Suprapubic skin (tissue), 4 donors: ENCODE measurements at regions not wholly inside any gene's neighbourhood (a gene's known extent, or its start where the extent isn't known, plus 50 kb on each side); places are given as distances from the start of the nearest gene placed in this dataset.

Source experiments
- DNase-seq, 2 donors: peaks; one replicate each; pipeline ENCODE4 v3.0.0-alpha.2; 2019; ENCODE audit warnings: low spot score in 2 of 2
- H3K27ac ChIP-seq: fragments of 200-600 bp; sonication (generic); one replicate; pipeline ENCODE4 v1.5.1; 2019
- H3K27me3 ChIP-seq: fragments of 200-600 bp; sonication (generic); one replicate; pipeline ENCODE4 v1.5.1; 2019
- H3K36me3 ChIP-seq: fragments of 200-600 bp; sonication (generic); one replicate; pipeline ENCODE4 v1.5.1; 2019
- H3K4me1 ChIP-seq: fragments of 200-600 bp; sonication (generic); one replicate; pipeline ENCODE4 v1.5.1; 2019
- H3K4me3 ChIP-seq: fragments of 200-600 bp; sonication (generic); one replicate; pipeline ENCODE4 v1.5.1; 2019; ENCODE audit warnings: mild to moderate bottlenecking
- H3K9me3 ChIP-seq: fragments of 200-600 bp; sonication (generic); one replicate; pipeline ENCODE4 v1.5.1; 2019
- EP300 ChIP-seq: sonication (generic); formaldehyde crosslinking; IDR thresholded peaks from one replicate; pipeline ENCODE4 v1.6.1; 2017; ENCODE audit warnings: antibody characterized with exemption
- POLR2A ChIP-seq, 2 donors: fragments of 450-650 bp; IDR thresholded peaks; one replicate each; pipeline ENCODE4 v1.6.1; 2017; ENCODE audit warnings: antibody characterized with exemption in 2 of 2, mild to moderate bottlenecking in 2 of 2, moderate library complexity in 2 of 2
- POLR2AphosphoS5 ChIP-seq, 3 donors: sonication (generic); formaldehyde crosslinking; IDR thresholded peaks; one replicate each; pipeline ENCODE4 v1.6.1; 2017; ENCODE audit warnings: antibody characterized with exemption in 3 of 3
- WGBS: methylation state at CpG from one replicate; pipeline ENCODE4 v1.1.5; 2018; 5-methylcytosine and 5-hydroxymethylcytosine counted together
- TF ChIP-seq, protein P1 (sequence below), 2 donors: fragments of 200-600 bp in 1 of 2; fragments of 450-650 bp in 1 of 2; sonication (generic) in 1 of 2; IDR thresholded peaks; one replicate each; pipeline ENCODE4 v1.5.1; 2016 to 2019; ENCODE audit warnings: antibody characterized with exemption in 2 of 2, mild to moderate bottlenecking in 1 of 2, moderate library complexity in 1 of 2

DNA sequence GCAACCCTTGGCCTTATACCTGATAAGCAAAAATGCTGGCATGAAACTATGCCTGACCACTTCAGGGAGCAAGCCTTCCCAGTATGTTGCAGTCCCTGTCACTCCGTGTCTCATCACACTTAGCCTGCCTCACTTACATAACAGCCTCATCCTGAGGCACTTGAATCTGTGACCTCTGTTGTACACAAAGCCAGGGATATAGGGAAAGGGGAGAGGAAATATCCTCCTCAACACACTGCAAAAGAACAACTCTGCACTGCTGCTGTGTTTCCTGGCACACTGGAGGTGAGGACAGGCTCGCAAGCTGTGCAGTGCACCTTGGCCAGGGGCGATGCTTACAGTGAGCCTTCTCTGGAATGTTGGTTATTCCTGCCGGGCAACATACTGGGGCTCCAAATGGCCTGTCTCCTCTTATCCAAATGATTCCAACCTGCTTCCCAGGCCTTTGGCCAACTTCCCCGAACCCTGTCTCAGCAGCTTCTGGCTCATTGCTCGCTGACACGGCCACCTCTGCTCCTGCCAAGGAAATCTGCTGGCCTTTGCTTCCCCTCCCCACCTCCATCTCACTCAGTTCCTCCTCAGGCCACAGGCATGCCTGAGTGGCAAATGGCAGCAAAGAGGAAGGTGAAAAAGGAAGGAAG, 109.2 kb downstream of the CD47 start:
- no peaks in the 10 kb centered on the region for H3K27me3 ChIP-seq
- no peak for TF ChIP-seq EP300
- TF ChIP-seq, protein P1, sequence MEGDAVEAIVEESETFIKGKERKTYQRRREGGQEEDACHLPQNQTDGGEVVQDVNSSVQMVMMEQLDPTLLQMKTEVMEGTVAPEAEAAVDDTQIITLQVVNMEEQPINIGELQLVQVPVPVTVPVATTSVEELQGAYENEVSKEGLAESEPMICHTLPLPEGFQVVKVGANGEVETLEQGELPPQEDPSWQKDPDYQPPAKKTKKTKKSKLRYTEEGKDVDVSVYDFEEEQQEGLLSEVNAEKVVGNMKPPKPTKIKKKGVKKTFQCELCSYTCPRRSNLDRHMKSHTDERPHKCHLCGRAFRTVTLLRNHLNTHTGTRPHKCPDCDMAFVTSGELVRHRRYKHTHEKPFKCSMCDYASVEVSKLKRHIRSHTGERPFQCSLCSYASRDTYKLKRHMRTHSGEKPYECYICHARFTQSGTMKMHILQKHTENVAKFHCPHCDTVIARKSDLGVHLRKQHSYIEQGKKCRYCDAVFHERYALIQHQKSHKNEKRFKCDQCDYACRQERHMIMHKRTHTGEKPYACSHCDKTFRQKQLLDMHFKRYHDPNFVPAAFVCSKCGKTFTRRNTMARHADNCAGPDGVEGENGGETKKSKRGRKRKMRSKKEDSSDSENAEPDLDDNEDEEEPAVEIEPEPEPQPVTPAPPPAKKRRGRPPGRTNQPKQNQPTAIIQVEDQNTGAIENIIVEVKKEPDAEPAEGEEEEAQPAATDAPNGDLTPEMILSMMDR (IDR thresholded peaks at IDR 0.05): no peak
- no peak for TF ChIP-seq POLR2AphosphoS5 (IDR thresholded peaks at IDR 0.05)
- TF ChIP-seq POLR2A (IDR thresholded peaks at IDR 0.05): no peak
- DNase-seq: no peak
- H3K27ac ChIP-seq: no peak overlapping the region
- 38% methylated on average over 7 of the region's 7 CpGs for WGBS
- no peak overlapping the region for H3K4me3 ChIP-seq
- peaks cover 22% of the 10 kb centered on the region for H3K4me1 ChIP-seq
- no peaks in the 10 kb centered on the region for H3K36me3 ChIP-seq
- H3K9me3 ChIP-seq: no peaks in the 10 kb centered on the region

DNA sequence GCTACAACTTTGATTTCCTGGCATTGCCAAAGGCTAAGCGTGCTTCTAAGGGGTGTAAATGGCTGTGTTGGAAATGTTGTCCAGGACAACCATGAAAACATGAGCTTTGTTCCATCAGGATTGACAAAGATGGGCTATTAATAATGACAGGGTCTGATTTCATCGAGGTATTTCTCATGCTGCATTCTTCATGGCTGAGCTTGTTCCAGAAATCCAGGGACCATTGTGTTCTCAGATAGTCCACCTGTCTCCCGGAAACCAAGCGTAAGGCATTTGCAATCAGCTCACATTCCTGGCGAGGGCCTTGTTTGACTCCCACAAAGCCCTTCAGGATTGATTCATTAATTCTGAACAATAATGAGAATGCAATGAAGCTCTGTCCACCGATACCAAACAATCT, 111.3 kb downstream of the CD47 start:
- 89% methylated on average over 6 of the region's 6 CpGs for WGBS
- Histone ChIP-seq H3K36me3 (no peaks in the 10 kb centered on the region), H3K4me1 (peaks cover 10% of the 10 kb centered on the region), H3K27me3 (no peaks in the 10 kb centered on the region), H3K4me3 (no peak overlapping the region), H3K27ac (no peak overlapping the region), H3K9me3 (no peaks in the 10 kb centered on the region)
- no peak for TF ChIP-seq POLR2AphosphoS5 (IDR thresholded peaks at IDR 0.05)
- TF ChIP-seq, protein P1 (IDR thresholded peaks at IDR 0.05): no peak
- TF ChIP-seq EP300: no peak
- TF ChIP-seq POLR2A (IDR thresholded peaks at IDR 0.05): no peak
- no peak for DNase-seq

DNA sequence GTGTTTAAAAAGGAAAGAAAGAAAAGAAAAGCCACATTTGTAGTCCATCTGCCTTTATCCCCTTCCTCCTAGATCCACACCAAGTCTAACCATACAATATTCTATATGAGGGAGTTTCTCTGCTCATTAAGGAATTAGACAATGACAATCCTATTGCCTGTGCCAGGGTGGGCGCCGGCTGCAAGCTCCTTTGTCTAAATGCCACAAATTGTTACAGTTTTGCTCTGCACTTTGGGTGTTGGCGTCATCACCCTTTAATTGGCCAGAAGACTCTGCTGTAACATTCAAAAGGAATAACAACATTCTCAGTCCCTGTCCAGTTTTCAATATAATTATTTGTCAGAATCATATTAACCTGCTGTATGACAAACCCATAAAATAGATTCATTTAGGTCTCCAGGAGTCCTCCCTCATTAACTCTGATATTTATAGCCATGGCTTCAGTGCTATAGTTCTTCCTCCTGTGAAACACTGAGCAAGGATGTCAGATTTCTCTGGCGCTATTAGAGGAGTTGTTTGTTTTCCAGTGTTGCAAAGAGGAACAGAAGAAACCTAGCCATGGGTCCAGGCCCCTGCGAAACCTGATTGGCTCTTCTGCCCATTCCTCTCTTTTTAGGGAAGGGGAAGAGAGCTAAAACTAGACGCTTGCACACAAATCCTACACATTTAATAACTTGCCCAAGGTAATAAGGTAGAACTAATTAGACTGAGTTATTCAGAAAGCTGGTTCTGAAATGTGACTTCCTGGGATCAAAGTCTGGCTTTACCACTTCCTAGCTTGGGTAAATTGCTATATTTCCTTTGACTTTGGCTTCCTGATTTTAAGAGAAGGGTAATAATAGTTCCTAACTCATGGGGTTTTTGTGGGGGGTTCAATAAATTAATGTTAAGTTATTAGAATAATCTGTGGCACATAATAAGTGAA, 112.4 kb downstream of the CD47 start:
- H3K36me3 ChIP-seq: no peaks in the 10 kb centered on the region
- no peaks in the 10 kb centered on the region for H3K9me3 ChIP-seq
- peaks cover 10% of the 10 kb centered on the region for H3K4me1 ChIP-seq
- H3K4me3 ChIP-seq: no peak overlapping the region
- no peaks in the 10 kb centered on the region for H3K27me3 ChIP-seq
- 83% methylated on average over 6 of the region's 6 CpGs for WGBS
- TF ChIP-seq POLR2A (IDR thresholded peaks at IDR 0.05): no peak
- TF ChIP-seq, protein P1 (IDR thresholded peaks at IDR 0.05): no peak
- TF ChIP-seq EP300: no peak
- no peak for TF ChIP-seq POLR2AphosphoS5 (IDR thresholded peaks at IDR 0.05)
- no peak for DNase-seq
- H3K27ac ChIP-seq: no peak overlapping the region

DNA sequence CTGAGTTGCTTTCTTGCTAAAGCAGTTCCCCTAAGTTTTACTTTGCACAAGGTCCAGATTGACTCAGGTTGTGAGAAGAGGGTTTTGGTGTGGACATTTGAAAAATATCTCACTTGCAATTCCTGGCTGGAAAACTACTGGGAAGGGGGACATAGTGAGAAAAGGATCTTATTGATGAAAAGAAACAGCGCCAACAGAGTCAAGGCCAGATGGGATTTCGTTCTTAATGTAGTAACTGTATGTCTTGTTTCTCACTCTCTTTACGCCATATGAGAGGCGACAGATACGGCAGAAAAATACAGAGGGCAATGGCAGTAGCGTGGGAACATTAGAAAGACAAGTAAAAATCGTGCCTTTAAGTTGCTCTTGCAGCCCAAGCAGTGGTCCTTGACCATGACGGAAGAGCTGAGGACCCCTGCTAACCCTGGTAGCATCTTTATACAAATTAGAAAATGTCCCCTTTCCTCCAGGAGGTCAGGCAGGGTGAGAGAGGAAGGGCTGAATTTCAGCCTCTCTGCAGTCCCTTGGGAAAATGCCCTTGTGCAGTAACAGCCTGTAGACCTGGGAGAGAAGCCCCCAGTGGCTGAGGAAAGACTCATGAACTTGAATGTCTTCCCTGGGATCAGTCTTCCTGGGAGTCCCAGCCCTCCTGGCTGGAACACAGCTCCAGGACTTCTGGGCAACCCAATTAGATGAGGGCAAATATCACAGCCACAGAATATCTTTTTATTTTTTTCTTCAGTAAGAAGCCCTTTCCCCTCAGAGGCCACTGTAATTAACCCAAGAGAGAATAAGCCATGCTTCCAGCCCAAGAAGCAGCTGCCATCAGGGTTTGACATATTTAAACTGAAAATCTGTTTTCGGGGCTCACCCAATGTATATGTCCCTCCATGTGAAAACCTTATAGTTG, 113.4 kb downstream of the CD47 start:
- TF ChIP-seq POLR2AphosphoS5 (IDR thresholded peaks at IDR 0.05) (no peak), POLR2A (IDR thresholded peaks at IDR 0.05) (no peak), EP300 (no peak)
- TF ChIP-seq, protein P1 (IDR thresholded peaks at IDR 0.05): no peak
- no peaks in the 10 kb centered on the region for H3K9me3 ChIP-seq
- no peak for DNase-seq
- no peaks in the 10 kb centered on the region for H3K27me3 ChIP-seq
- H3K27ac ChIP-seq: no peak overlapping the region
- no peak overlapping the region for H3K4me3 ChIP-seq
- no peaks in the 10 kb centered on the region for H3K36me3 ChIP-seq
- H3K4me1 ChIP-seq: peaks cover 10% of the 10 kb centered on the region
- WGBS: 93% methylated on average over 9 of the region's 9 CpGs
